Bronchial epithelial cell (primary cell): ENCODE measurements at regions not wholly inside any gene's neighbourhood (a gene's known extent, or its start where the extent isn't known, plus 50 kb on each side); places are given as distances from the start of the nearest gene placed in this dataset.

ENCODE experiments used
- DNase-seq: peaks from one replicate; pipeline ENCODE4 v3.0.0-alpha.2; 2010; ENCODE audit warnings: low read depth
- FAIRE-seq: peaks from 2 replicates; lab custom pipeline; 2011; peaks lifted over from hg19 to GRCh38; lab: Jason Lieb, UNC
- H3K27me3 ChIP-seq: 2 replicates; pipeline ENCODE4 v1.5.1; 2011; ENCODE audit warnings: low read length; ENCODE audit not compliant: control insufficient read depth, insufficient read depth
- H3K36me3 ChIP-seq: 2 replicates; pipeline ENCODE4 v1.5.1; 2011; ENCODE audit warnings: low read length; ENCODE audit not compliant: control insufficient read depth, insufficient read depth
- H3K4me3 ChIP-seq: 2 replicates; pipeline ENCODE4 v1.5.1; 2011; ENCODE audit warnings: mild to moderate bottlenecking, low read depth, low read length, control low read depth
- CTCF ChIP-seq: IDR thresholded peaks from 2 replicates; pipeline ENCODE4 v1.5.1; 2011; ENCODE audit warnings: mild to moderate bottlenecking, moderate library complexity, low read length, control low read depth, inconsistent platforms; ENCODE audit not compliant: insufficient read depth, severe bottlenecking

GRCh38 chr16:5730783-5731182 is 633.2 kb upstream of the EEF2KMT start:
- Histone ChIP-seq H3K27me3 (no peaks in the 10 kb centered on the region), H3K4me3 (no peak overlapping the region), H3K36me3 (no peaks in the 10 kb centered on the region)
- FAIRE-seq (peak; percentile 7), DNase-seq (no peak)
- TF ChIP-seq CTCF: no peak

DNA sequence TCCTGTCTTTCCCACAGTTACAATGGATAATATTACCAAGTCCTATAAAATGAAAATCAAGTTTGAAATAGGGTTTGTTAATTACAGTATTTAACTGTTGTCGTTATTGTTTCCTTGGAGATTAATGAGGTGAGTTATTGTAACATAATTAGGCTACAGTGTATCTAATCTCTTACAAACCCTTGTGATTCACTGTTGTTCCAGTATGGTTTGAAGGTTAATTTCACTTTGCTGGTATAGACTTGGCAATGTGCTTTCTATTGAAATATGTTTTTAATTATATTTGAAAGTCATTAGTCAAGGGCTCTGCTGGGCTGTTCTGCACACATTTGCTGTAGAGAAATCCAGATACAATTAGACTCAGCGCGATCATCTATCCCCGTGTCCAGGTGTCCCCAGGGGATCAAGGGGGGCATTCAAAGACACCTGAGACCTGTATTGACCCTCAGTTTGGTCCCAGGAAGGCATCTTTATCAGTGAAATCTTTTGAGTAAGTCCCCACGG is 624.6 kb upstream of the EEF2KMT start:
- no peaks in the 10 kb centered on the region for H3K27me3 ChIP-seq
- no peak for FAIRE-seq
- no peak overlapping the region for H3K4me3 ChIP-seq
- H3K36me3 ChIP-seq: no peaks in the 10 kb centered on the region
- no peak for DNase-seq
- TF ChIP-seq CTCF: no peak

DNA sequence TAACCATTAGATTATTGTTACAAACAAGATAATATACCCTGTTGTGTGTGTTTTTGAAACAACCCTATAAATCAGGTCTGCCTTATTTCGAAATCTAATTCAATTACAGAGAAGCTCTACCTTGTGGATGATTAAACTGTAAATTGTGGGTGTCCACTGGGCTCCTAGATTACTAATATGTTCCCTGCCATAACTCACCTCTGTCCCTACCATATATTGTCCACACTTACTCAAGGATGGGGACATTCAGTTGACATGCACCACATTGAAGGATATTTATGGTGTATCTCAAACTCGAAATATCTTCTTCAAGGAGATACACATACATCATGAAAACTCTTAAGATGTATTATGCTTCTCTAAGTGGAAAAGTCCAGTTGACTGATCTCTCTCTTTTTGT is 617.6 kb upstream of the EEF2KMT start:
- H3K4me3 ChIP-seq: no peak overlapping the region
- DNase-seq (no peak), FAIRE-seq (no peak)
- no peaks in the 10 kb centered on the region for H3K36me3 ChIP-seq
- no peak for TF ChIP-seq CTCF
- H3K27me3 ChIP-seq: no peaks in the 10 kb centered on the region

GRCh38 chr16:5709889-5710288 is 612.3 kb upstream of the EEF2KMT start:
- no peaks in the 10 kb centered on the region for H3K36me3 ChIP-seq
- H3K27me3 ChIP-seq: no peaks in the 10 kb centered on the region
- no peak overlapping the region for H3K4me3 ChIP-seq
- no peak for TF ChIP-seq CTCF
- DNase-seq: no peak
- FAIRE-seq: peak; percentile 7

- peak; percentile 56 for DNase-seq
- no peak for FAIRE-seq
- H3K27me3 ChIP-seq: no peaks in the 10 kb centered on the region
- no peak for TF ChIP-seq CTCF
- H3K36me3 ChIP-seq: no peaks in the 10 kb centered on the region
- no peak overlapping the region for H3K4me3 ChIP-seq
These were observed 608.6 kb upstream of the EEF2KMT start for GRCh38 chr16:5706211-5706610.

DNA sequence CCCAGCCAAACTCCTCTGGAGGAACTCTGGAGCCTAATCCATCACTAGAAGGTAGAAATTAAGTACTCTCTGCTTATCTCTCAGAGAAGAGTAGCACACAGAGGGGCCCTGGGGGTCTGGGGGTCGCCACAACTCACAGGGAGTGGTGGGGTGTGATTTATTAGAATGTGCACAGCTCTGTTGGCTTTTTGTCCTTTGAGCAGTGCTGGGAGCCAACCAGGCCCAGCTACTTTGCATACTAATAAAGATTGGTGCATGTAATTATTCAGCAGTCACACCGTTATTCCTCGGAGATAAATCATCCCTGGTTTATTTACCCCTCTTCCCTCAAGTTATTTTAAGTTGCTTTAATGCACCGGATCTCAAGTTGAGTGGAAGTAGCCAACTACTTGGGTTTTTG is 606.7 kb upstream of the EEF2KMT start:
- no peaks in the 10 kb centered on the region for H3K36me3 ChIP-seq
- no peaks in the 10 kb centered on the region for H3K27me3 ChIP-seq
- no peak overlapping the region for H3K4me3 ChIP-seq
- DNase-seq: no peak
- no peak for TF ChIP-seq CTCF
- FAIRE-seq: no peak
